ENCODE measurements at regions not wholly inside any gene's neighbourhood (a gene's known extent, or its start where the extent isn't known, plus 50 kb on each side); places are given as distances from the start of the nearest gene placed in this dataset.

DNA sequence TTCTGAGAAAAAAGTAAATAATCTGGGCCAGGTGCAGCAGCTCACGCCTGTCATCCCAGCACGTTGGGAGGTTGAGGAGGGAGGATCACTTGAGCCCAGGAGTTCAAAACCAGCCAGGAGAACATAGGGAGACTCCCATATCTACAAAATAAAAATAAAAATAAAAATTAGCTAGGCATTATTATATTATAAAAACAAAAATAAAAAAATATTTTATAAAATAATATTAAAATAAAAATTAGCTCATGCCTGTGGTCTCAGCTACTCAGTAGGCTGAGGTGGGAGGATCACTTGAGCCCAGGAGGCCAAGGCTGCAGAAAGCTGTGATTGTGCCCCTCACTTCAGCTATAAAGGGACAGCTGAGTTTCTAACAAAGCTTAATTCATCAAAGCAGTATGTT is 362.9 kb downstream of the SMOC2 start:
- TF ChIP-seq REST (IDR thresholded peaks at IDR 0.05; ENCODE audit: low read depth) (no peak), YY1 (IDR thresholded peaks at IDR 0.05; ENCODE audit: low read depth) (no peak), EP300 (IDR thresholded peaks at IDR 0.05; ENCODE audit: borderline replicate concordance) (no peak), EGR1 (IDR thresholded peaks at IDR 0.05) (no peak), RAD21 (IDR thresholded peaks at IDR 0.05; ENCODE audit: low read depth) (no peak), CEBPB (IDR thresholded peaks at IDR 0.05) (no peak), TCF12 (IDR thresholded peaks at IDR 0.05; ENCODE audit: low read depth) (no peak), TEAD4 (IDR thresholded peaks at IDR 0.05) (no peak), FOXM1 (IDR thresholded peaks at IDR 0.05; ENCODE audit: borderline replicate concordance, low read depth) (no peak), TAF1 (IDR thresholded peaks at IDR 0.05; ENCODE audit: low read depth) (no peak)
- TF ChIP-seq, protein P1, sequence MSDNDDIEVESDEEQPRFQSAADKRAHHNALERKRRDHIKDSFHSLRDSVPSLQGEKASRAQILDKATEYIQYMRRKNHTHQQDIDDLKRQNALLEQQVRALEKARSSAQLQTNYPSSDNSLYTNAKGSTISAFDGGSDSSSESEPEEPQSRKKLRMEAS (IDR thresholded peaks at IDR 0.05): no peak
